Epidermal melanocyte (primary cell): ENCODE measurements at regions not wholly inside any gene's neighbourhood (a gene's known extent, or its start where the extent isn't known, plus 50 kb on each side); places are given as distances from the start of the nearest gene placed in this dataset.
"Not testable (repeated sequence)": the region's sequence is repeated elsewhere in the genome, so short reads cannot be mapped to it uniquely, and the experiment has no call there.

ENCODE experiments used
- DNase-seq: peaks from one replicate; pipeline ENCODE4 v3.0.0; 2011; ENCODE audit warnings: low spot score; ENCODE audit not compliant: insufficient read length

DNA sequence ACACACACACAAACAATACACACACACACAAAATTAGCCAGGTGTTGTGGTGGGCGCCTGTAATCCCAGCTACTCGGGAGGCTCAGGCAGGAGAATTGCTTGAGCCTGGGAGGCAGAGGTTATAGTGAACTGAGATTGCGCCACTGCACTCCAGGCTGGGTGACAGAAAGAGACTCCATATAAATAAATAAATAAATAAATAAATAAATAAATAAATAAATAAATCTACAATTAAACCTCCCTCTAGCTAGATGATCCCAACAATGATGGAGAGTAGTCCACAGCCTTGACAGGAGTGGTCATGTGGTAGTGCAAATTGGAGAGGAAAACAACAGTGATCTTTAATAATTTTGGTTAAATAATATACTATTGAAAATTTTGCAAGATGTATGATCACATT, 1739.0 kb upstream of the C9orf72 start:
- no peak for DNase-seq

DNA sequence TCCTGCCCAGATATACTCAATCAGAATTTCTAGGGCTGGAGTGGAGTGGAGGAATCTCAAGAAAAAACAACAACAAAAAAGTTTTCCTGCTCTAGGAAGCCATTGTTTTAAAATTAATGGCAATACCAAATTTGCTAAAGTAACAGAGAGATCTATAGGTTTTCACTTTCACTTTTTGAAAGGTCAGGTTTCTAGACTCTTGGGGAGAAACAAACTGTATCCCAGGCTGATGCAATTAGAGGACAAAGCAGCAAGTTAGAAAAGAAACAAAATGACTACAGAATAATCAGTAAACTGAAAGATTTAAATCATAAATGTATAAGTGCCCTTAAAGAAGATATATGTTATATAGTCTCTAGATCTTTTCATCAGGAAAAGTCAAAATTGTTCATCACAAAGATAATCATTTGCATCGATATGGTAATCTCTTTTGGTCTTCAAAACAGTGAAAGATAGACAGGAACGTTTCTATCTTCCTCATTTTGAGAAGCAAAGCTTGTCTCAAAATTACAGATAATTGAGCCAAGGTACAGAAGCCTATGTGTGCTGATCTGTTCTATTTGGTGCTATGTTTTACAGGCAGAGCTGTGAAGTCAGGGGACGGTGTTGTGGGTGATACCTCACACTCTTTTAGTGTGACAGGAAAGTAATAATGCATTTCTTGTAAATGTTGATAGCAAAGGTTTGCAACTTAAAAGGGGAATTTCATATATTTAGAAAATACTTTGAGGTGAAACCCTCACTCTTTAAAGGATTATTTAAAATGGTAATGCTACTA, 1746.6 kb upstream of the C9orf72 start:
- no peak for DNase-seq

DNA sequence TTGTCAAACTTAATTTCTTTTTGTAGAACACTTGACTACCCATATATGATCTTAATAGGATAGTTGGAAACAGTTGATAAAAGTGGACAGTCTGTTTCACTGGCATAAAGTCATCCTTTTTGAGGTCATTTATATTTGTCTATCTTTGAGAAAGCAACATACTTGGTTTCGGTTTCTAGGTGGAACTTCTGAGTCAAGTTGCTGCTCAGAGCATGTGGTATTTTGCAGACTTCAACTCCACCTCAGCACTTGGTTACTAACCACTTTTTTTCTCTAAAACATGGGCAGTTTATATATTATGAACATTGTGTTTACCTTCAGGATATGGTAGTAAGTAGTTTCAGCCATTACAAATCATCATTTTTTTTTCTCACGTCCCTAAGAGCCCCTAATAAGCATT, 1749.0 kb upstream of the C9orf72 start:
- DNase-seq = no peak

DNA sequence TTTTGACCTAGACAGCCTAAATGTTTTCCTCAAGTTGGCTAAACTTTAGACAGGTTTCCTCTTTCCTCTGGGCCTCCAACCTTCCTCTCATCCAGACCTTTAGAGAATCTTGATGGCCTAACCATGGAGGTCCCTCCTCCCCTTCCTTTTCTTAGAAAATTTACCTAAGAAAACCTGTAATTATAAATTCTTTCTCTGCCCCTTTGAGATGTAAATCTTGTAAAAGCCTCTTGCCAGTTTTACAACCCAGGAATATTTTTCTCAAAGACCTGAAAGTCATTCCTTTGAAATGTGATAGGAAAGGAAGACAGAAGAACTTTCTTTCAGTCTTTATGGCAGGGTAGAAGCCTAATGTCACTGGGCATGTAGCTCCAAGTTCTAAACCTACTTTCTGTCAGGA, 1752.6 kb upstream of the C9orf72 start:
- no peak for DNase-seq

DNA sequence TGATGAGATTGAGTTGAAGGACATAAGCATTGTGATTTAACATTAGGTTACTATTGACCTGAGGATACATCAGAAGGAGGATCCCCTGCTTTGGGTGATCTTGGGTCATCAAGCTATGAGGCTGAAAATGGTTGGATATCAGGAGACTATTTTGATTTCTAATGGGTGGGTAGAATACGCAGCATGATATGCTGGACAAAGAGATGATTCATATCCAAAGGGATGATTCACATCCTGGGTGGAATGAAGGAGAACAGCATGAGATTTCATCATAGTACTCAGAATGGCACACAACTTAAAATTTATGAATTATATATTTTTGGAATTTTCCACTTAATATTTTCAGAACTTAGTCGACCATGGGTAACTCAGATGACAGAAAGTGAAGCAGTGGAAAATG, 1759.5 kb upstream of the C9orf72 start:
- DNase-seq = no peak

DNA sequence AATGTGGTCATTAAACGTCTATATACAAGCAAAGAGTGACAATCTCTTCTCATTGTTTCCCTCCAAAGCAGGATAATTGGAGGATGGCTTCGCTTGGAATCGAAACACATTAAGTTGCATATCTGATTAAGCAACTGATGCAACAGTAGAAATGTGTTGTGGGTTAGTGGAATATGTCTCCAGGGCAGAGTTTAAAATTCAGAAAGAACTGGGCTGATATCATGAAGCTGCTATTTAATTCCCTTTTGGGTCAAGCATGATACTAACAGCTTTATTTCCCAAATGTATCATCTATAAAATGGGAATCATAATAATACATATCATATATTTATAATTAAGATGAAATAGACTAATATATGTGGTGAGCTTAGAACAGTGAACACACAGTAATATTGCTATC, 1763.0 kb upstream of the C9orf72 start:
- no peak for DNase-seq

DNA sequence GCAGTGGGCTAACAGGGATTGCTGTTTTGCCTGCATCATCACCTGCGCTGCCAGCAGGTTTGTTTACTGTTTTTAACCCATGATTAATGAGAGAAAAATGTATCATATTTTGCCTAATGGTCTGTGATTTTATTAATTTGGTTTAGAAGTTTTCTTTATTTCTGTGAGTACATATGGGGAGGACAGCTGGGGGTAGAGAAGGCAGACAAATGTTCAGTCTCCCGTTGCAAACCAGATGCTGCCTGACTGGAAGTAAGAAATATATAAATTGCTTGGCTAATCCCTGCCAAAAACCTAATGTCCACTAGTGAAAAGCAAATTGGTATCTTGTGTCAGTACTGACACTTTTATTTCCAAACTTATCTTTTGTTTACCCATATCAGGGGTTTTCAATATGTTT, 1766.1 kb upstream of the C9orf72 start:
- DNase-seq = no peak

DNA sequence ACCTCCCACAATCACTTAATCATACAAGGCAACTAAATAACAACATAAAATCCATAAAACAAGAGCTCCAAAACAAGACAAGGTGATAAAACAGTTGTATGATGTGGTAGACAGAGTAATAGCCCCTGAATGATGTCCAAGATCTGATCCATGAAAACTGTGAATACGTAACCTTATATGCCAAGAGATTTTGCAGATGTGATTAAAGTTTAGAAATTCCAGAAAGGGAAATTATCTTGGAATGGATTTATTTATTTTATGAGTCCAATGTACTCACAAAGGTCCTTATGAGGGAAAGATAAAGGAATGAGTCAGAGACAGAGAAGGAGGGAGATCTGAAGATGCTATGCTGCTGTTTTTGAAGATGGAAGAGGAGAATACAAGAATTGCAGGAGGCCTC, 1775.7 kb upstream of the C9orf72 start:
- no peak for DNase-seq

DNA sequence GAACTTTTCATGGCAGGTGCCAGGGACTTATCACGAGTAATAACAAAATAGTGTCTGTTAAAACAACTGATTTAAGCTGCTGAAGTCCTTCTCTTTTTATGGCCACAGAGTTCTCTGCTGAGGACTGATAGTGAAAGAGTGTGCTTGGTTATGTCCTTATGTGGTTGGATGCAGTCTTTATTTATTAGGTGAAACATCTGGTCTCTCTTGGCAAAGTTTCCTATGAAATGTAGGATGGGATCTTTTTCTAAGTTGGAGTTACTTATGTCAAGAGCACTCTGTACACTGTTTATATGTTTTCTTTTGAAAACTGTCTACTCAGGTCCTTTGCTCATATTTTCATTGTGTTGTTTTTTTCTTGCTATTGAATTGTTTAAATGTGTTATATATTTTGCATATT, 1816.1 kb upstream of the C9orf72 start:
- DNase-seq = no peak

DNA sequence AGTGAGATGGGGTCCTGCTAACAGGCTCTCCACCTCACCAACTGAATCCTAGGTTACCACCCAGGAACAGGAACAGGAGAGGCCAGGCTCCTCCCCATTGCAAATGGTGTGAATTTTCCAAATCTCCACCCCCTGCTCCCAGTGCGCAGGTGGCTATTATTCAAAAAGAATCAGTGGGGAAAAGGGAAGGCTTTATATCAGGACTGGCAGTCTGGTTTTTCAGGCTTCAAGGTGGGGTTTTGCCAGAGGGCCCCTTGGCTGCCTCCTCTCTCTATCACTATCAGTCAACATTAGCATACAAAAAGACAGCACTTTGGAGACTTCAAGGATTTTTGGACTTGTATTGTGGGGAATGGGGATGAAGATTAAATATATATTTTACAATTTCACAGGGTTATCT, 1817.6 kb upstream of the C9orf72 start:
- DNase-seq = no peak

DNA sequence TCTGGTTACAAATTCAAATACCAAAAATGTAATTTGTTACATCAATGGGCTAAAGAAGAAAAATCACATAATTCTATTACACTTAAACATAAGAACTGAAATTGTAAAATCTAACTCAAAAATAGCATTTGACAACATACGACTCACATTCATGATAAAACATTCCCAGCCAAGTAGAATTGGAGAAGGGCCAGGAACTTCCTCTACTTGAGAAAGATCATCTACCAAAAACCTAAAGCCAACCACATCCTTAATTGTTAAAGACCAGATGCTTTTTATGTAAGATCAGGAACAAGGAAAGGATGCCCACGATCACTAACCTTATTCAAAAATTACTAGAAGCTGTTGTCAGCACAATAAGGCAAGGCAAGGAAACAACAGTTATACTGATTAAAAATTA, 1819.8 kb upstream of the C9orf72 start:
- no peak for DNase-seq

DNA sequence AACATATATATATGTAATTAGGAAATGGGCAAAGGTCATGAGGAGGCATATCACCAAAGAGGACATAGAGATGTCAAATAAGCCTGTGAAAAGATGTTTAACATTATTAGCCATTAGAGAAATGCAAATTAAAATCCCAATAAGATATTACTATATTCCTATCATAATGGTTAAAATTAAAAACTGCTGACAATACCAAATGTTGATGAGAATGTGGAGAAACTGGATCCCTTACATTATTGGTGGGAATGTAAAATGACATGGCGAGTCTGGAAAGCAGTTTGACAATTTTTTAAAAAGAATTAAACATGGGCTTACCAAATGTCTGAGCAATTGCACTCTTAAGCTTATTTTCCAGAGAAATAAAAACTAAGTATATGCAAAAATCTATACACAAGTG, 1821.6 kb upstream of the C9orf72 start:
- DNase-seq = no peak

DNA sequence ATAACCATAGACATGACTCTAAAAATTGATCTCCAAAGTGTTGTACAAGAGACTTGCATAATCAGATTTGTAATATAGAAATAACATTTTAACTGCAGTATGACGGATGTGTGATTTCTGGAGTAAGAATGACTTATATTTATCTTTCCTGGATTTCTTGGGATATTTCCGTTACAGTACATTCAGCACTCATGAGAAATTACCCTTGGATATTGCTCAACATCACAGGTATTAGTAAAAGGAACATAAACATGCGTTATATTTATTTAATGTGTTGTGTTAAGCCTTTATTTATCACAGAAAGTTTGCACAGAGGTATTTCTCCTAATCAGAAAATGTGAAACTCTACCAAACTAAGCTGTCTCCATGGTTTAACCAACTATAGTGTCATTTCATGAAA, 1823.9 kb upstream of the C9orf72 start:
- no peak for DNase-seq

DNA sequence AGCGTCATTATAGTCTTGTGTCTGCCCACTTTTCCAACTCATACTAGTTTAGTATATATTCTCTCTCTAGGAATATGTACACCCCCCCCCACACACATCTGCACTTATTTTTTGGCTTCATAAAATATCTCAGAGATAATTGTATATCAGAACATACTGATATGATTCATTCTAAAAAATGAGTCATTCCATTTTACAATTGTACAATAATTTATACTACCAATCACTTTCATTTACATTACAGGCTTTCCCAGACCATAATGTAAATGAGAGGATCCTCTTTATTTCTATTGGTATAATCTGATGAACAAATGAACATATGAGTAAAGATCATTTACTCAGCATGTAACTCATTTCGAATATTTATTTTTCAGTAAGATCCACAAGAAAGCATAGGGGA, 1842.9 kb upstream of the C9orf72 start:
- DNase-seq = no peak

DNA sequence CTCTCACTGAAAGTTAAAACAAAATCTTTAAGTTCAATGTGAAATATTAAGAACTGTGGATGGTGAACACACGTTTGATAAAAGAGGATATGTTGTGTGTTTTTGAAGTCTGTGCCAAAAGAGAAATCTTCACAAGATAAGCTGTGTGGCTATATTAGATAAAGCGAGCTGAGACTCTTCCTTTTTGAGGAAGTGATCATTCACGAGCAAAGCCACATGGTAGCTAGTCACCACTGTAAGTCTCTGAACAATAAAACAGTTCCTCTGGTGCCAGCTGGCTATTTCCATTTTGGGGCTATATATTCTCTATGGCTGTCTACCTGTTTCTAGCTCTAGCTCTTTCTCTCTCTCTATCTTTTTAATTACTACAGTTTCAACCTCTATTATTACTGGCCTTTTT, 1849.2 kb upstream of the C9orf72 start:
- no peak for DNase-seq

DNA sequence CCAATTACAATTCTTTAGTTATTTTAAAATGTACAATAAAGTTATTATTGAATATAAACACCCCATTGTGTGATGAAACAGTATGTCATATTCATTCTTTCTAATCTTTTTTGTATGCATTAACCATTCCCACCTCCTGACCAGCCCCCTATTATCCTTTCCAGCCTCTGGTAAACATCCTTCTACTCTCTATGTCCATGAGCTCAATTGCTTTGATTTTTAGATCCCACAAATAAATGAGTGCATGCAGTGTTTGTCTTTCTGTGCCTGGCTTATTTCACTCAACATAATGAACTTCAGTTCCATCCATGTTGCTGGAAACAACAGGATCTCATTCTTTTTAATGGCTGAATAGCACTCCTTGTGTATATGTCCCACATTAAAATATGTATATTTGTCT, 1858.9 kb upstream of the C9orf72 start:
- DNase-seq = no peak

DNA sequence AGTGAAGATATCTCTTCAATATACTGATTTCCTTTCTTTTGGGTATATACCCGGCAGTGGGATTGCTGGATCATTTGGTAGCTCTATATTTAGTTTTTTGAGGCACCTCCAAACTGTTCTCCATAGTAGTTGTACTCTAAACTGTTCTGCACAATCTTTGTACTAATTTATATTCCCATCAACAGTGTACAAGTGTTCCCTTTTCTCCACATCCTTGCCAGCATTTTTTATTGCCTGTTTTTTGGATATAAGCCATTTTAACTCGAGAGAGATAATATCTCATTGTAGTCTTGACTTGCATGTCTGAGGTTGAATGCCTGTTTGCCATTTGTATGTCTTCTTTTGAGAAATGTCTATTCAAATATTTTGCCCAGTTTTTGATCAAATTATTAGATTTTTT, 1859.4 kb upstream of the C9orf72 start:
- DNase-seq = not testable (repeated sequence)

DNA sequence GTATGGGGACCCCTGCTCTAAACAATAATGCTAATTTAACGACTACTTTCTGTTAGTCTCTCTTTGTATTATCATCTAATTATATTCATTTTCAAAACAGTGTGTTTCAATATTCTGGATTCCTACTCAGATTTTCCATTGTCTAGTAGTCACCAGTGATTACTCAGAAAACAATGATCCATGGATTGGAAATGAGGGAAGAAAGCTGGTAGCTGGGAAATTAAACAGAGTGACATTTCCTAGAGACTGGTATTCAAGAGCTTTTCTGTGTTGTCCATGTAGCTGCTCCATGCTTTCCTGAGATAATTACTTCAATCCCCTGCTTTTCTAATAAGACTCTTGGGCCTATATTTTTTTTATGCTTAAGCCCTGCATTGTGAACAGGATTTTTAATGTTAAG, 1862.1 kb upstream of the C9orf72 start:
- no peak for DNase-seq

DNA sequence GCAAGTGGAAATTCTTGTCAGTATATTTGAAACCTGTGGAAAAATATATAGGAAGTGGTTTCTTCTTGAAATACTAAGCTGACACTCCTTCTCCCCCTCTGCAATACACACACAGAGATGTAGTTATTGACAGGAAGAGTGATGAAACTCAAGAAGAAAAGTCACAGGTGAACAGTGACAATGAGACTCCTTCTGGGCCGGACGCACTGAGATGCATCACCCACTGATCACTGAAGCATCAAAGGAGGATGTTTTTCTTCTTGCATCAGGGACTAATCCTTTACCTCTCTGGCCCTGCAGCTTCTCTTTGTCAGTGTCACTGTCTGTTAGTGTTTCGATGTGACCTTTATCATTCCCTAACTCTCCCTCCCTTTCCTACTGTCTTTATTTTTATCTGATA, 1864.2 kb upstream of the C9orf72 start:
- DNase-seq = no peak

DNA sequence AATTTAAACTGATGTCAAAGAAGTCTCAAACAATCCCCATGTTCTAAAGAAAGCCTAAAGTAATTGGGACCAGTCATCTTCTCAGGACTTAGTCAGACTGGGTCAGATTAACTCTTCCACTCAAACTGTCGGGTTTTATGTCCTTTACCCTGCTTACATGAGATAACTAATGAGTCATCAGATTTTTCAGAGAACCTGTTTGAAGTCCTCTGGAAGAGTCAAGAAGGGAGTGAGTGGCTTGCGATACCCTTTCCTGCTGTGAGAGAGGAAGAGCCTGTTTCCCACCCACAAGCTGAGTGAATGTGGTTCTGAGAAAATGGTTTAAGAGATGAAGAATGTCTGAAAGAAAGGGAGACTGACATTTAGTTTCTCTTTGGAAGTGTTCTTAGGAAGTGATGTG, 1866.7 kb upstream of the C9orf72 start:
- no peak for DNase-seq

DNA sequence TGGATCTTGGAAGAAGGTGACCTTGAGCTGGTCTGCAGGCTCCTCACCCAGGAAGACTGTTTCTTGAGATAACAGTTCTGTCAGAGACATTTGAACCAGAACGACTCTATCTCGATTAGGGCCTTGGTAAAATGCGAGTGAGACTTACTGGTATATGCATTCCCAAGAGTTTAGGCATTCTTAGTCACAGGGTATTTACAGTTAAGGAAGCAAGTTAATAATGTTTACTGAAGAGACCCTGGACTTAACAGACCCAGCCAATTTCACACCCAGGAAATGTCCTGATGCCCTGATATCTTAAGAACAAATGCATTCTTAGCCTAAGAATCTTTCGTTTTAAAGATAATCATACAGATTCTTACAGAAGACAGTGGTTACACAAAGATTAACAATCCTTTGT, 1867.2 kb upstream of the C9orf72 start:
- no peak for DNase-seq

DNA sequence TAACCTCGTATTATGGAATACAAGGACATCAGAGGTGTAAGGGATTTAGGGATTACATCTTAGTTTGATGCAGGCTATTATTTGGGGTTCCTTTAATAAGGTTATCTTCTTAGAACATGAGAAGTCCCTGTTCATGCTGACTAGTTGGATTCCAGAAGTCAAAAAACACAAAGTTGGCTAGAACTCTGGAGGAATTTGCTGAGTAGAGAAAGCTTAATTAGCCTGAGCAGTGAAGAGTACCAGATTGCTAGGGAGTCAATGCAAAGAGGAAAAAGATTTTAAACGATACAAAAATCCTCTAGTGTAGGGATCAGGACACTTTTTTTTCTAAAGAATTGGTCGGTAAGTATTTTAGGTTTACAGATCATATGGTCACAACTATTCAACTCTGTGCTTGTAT, 1872.5 kb upstream of the C9orf72 start:
- no peak for DNase-seq

DNA sequence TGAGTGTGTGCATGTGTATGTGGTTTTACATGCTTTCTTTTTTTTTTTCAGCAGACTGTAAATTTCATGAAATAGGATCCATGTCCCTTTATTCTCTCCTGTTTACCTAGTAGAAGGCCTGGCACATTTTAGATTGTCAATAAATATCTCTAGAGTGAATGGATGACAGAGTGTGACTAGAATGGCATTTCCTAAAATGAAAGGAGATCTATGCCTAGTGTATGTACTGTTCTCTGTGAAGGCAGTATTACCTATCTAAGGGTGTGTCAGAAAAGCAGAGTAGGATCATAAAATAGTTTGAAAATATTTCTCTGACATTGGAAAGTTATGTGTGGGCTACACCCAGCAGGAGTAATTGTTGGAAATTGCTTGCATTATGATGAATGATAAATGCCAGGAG, 1876.0 kb upstream of the C9orf72 start:
- DNase-seq = no peak

DNA sequence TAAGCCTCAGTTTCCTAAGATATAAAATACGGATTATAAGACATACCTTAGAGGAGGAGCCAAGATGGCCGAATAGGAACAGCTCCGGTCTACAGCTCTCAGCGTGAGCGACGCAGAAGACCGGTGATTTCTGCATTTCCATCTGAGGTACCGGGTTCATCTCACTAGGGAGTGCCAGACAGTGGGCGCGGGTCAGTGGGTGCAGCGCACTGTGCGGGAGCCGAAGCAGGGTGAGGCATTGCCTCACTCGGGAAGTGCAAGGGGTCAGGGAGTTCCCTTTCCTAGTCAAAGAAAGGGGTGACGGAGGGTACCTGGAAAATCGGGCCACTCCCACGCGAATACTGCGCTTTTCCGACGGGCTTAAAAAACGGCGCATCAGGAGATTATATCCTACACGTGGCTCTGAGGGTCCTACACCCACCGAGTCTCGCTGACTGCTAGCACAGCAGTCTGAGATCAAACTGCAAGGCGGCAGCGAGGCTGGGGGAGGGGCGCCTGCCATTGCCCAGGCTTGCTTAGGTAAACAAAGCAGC, 1877.1 kb upstream of the C9orf72 start:
- DNase-seq = not testable (repeated sequence)
